ENCODE measurements at regions not wholly inside any gene's neighbourhood (a gene's known extent, or its start where the extent isn't known, plus 50 kb on each side); places are given as distances from the start of the nearest gene placed in this dataset.

GRCh38 chr5:105782501-105782900 lies 1888.2 kb downstream of the EFNA5 start:
- in situ Hi-C loops (cut with HindIII; ENCODE audit: low pct_ligation_motif_present, low sequenced_read_pairs) = no loop called here
- no peak overlapping the region for H3K27ac ChIP-seq
- TF ChIP-seq CTCF (IDR thresholded peaks at IDR 0.05; ENCODE audit: low read depth, low read length, missing control alignments) = no peak
- H3K27me3 ChIP-seq (replicated peaks) = no peaks in the 10 kb centered on the region
- H3K36me3 ChIP-seq (replicated peaks) = no peaks in the 10 kb centered on the region
- H3K4me3 ChIP-seq (ENCODE audit: low read depth, low read length) = no peak overlapping the region
- DNase-seq = no peak

- TF ChIP-seq CTCF (IDR thresholded peaks at IDR 0.05; ENCODE audit: low read depth, low read length, missing control alignments) = no peak
- in situ Hi-C loops (cut with HindIII; ENCODE audit: low pct_ligation_motif_present, low sequenced_read_pairs) = no loop called here
- no peak overlapping the region for H3K27ac ChIP-seq
- H3K4me3 ChIP-seq (ENCODE audit: low read depth, low read length) = no peak overlapping the region
- H3K27me3 ChIP-seq (replicated peaks) = no peaks in the 10 kb centered on the region
- no peak for DNase-seq
- no peaks in the 10 kb centered on the region for H3K36me3 ChIP-seq (replicated peaks)
Measured at GRCh38 chr5:105773241-105773640, 1897.5 kb downstream of the EFNA5 start.

GRCh38 chr5:105767267-105767666 lies 1903.5 kb downstream of the EFNA5 start:
- TF ChIP-seq CTCF (IDR thresholded peaks at IDR 0.05; ENCODE audit: low read depth, low read length, missing control alignments) = no peak
- no peak for DNase-seq
- no peak overlapping the region for H3K27ac ChIP-seq
- H3K27me3 ChIP-seq (replicated peaks) = no peaks in the 10 kb centered on the region
- H3K4me3 ChIP-seq (ENCODE audit: low read depth, low read length) = no peak overlapping the region
- in situ Hi-C loops (cut with HindIII; ENCODE audit: low pct_ligation_motif_present, low sequenced_read_pairs) = no loop called here
- no peaks in the 10 kb centered on the region for H3K36me3 ChIP-seq (replicated peaks)

GRCh38 chr5:105762728-105763127 lies 1908.0 kb downstream of the EFNA5 start:
- Histone ChIP-seq H3K4me3 (ENCODE audit: low read depth, low read length) (no peak overlapping the region), H3K36me3 (replicated peaks) (no peaks in the 10 kb centered on the region), H3K27me3 (replicated peaks) (no peaks in the 10 kb centered on the region), H3K27ac (no peak overlapping the region)
- DNase-seq = no peak
- no peak for TF ChIP-seq CTCF (IDR thresholded peaks at IDR 0.05; ENCODE audit: low read depth, low read length, missing control alignments)
- in situ Hi-C loops (cut with HindIII; ENCODE audit: low pct_ligation_motif_present, low sequenced_read_pairs) = no loop called here

- H3K27ac ChIP-seq = no peak overlapping the region
- no peak for DNase-seq
- in situ Hi-C loops (cut with HindIII; ENCODE audit: low pct_ligation_motif_present, low sequenced_read_pairs) = no loop called here
- H3K27me3 ChIP-seq (replicated peaks) = no peaks in the 10 kb centered on the region
- no peak for TF ChIP-seq CTCF (IDR thresholded peaks at IDR 0.05; ENCODE audit: low read depth, low read length, missing control alignments)
- no peaks in the 10 kb centered on the region for H3K36me3 ChIP-seq (replicated peaks)
- H3K4me3 ChIP-seq (ENCODE audit: low read depth, low read length) = no peak overlapping the region
Measured at GRCh38 chr5:105754056-105754455, 1916.7 kb downstream of the EFNA5 start.

- Histone ChIP-seq H3K36me3 (replicated peaks) (no peaks in the 10 kb centered on the region), H3K4me3 (ENCODE audit: low read depth, low read length) (no peak overlapping the region), H3K27ac (no peak overlapping the region), H3K27me3 (replicated peaks) (no peaks in the 10 kb centered on the region)
- in situ Hi-C loops (cut with HindIII; ENCODE audit: low pct_ligation_motif_present, low sequenced_read_pairs) = no loop called here
- no peak for TF ChIP-seq CTCF (IDR thresholded peaks at IDR 0.05; ENCODE audit: low read depth, low read length, missing control alignments)
- DNase-seq = peak; percentile 18
Measured at GRCh38 chr5:105752801-105753200, 1917.9 kb downstream of the EFNA5 start.
